B cell (primary cell): ENCODE measurements at regions not wholly inside any gene's neighbourhood (a gene's known extent, or its start where the extent isn't known, plus 50 kb on each side); places are given as distances from the start of the nearest gene placed in this dataset.

ENCODE experiments used
- EZH2 ChIP-seq: IDR thresholded peaks from 2 replicates; pipeline ENCODE4 v1.6.1; 2012; ENCODE audit warnings: borderline replicate concordance, low read depth, mild to moderate bottlenecking, moderate library complexity, low read length; ENCODE audit not compliant: insufficient read depth, poor library complexity, severe bottlenecking
- TF ChIP-seq, protein P1 (sequence below): fragments of 200-600 bp; IDR thresholded peaks from one replicate; pipeline ENCODE4 v1.8.0; 2022; ENCODE audit warnings: antibody characterized with exemption, mild to moderate bottlenecking

DNA sequence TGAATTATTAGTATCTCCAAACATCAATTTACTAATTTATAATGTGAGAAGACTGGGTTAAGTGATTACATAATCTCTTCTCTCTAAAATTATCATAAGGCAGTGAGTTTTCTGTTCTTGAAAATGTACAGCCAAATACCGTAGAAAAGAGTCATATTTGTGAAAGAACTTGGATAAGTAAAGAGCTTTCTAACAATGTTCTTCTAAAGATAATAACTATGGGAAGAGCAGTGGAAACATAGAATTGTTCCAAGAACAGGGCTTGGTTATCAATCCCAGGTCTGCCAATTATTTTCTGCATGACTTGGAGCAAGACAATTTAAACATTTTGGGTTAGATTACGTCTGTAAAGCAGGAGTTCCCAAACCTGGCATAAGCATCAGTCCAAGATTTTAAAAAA lies 198.1 kb upstream of the SGK1 start:
- TF ChIP-seq, protein P1, sequence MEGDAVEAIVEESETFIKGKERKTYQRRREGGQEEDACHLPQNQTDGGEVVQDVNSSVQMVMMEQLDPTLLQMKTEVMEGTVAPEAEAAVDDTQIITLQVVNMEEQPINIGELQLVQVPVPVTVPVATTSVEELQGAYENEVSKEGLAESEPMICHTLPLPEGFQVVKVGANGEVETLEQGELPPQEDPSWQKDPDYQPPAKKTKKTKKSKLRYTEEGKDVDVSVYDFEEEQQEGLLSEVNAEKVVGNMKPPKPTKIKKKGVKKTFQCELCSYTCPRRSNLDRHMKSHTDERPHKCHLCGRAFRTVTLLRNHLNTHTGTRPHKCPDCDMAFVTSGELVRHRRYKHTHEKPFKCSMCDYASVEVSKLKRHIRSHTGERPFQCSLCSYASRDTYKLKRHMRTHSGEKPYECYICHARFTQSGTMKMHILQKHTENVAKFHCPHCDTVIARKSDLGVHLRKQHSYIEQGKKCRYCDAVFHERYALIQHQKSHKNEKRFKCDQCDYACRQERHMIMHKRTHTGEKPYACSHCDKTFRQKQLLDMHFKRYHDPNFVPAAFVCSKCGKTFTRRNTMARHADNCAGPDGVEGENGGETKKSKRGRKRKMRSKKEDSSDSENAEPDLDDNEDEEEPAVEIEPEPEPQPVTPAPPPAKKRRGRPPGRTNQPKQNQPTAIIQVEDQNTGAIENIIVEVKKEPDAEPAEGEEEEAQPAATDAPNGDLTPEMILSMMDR, result no peak
- TF ChIP-seq EZH2, result no peak
